IMR-90 (cell line): ENCODE measurements at regions not wholly inside any gene's neighbourhood (a gene's known extent, or its start where the extent isn't known, plus 50 kb on each side); places are given as distances from the start of the nearest gene placed in this dataset.

Experiments
- ATAC-seq: fragments of 200-7000 bp; cut with Tn5 transposase; 2 replicates; pipeline ENCODE4 v1.9.1; 2020; ENCODE audit warnings: low read depth, mild to moderate bottlenecking, moderate library complexity
- BruUV-seq: library from RNA; stranded (reverse); fragments of 400-500 nt; replicated peaks from 2 replicates; lab custom pipeline; 2021; lab: Mats Ljungman, UMichigan
- CTCF ChIA-PET: fragments of 300-600 bp; formaldehyde crosslinking; extraction: SDS; loops from one replicate; lab custom pipeline; 2021; ENCODE audit warnings: antibody characterized with exemption; lab: Yijun Ruan, JAX
- POLR2A ChIA-PET: fragments of 300-600 bp; sonication (Branson Sonifier 250); formaldehyde crosslinking; loops from one replicate; lab custom pipeline; 2022; ENCODE audit warnings: antibody characterized with exemption; ENCODE audit not compliant: unreplicated experiment; lab: Charles Lee
- DNase-seq: peaks from one replicate; pipeline ENCODE4 v3.0.0; 2013
- H2AFZ ChIP-seq: replicated peaks from 2 replicates; pipeline ENCODE3; 2013; ENCODE audit warnings: low read length, mild to moderate bottlenecking; ENCODE audit not compliant: poor library complexity
- H2AK5ac ChIP-seq: 2 replicates; pipeline ENCODE4 v1.6.1; 2013; ENCODE audit warnings: low read depth, low read length, inconsistent platforms
- H2AK9ac ChIP-seq: replicated peaks from 2 replicates; pipeline ENCODE3; 2013; ENCODE audit warnings: mild to moderate bottlenecking, low read depth, low read length, moderate library complexity; ENCODE audit not compliant: poor library complexity
- H2BK120ac ChIP-seq: 2 replicates; pipeline ENCODE4 v1.6.1; 2013; ENCODE audit warnings: low read depth, low read length, inconsistent platforms
- H2BK15ac ChIP-seq: 3 replicates; pipeline ENCODE4 v1.6.1; 2013; ENCODE audit warnings: low read depth, low read length, inconsistent platforms
- H2BK20ac ChIP-seq: 2 replicates; pipeline ENCODE4 v1.6.1; 2013; ENCODE audit warnings: low read depth, mild to moderate bottlenecking, inconsistent platforms, low read length, moderate library complexity
- H2BK5ac ChIP-seq: 2 replicates; pipeline ENCODE4 v1.6.1; 2013; ENCODE audit warnings: mild to moderate bottlenecking, low read depth, low read length, inconsistent platforms; ENCODE audit not compliant: poor library complexity, severe bottlenecking
- H3K14ac ChIP-seq: replicated peaks from 2 replicates; pipeline ENCODE4 v1.6.1; 2013; ENCODE audit warnings: low read depth, low read length, inconsistent platforms
- H3K18ac ChIP-seq: 2 replicates; pipeline ENCODE4 v1.6.1; 2013; ENCODE audit warnings: low read depth, low read length, control low read depth
- H3K23ac ChIP-seq: 2 replicates; pipeline ENCODE4 v1.6.1; 2013; ENCODE audit warnings: low read depth, low read length, inconsistent platforms
- H3K27ac ChIP-seq: 2 replicates; pipeline ENCODE4 v1.5.1; 2013; ENCODE audit warnings: mild to moderate bottlenecking, control low read depth, low read length; ENCODE audit not compliant: insufficient read depth
- H3K27me3 ChIP-seq: 2 replicates; pipeline ENCODE4 v1.6.1; 2013; ENCODE audit warnings: low read length; ENCODE audit not compliant: control insufficient read depth, insufficient read depth
- H3K36me3 ChIP-seq: 2 replicates; pipeline ENCODE4 v1.6.1; 2013; ENCODE audit warnings: low read length, mixed read lengths; ENCODE audit not compliant: control insufficient read depth, insufficient read depth
- H3K4ac ChIP-seq: 2 replicates; pipeline ENCODE4 v1.6.1; 2013; ENCODE audit warnings: low read depth, low read length, inconsistent platforms
- H3K4me1 ChIP-seq: 2 replicates; pipeline ENCODE4 v1.6.1; 2013; ENCODE audit warnings: low read length, mixed read lengths; ENCODE audit not compliant: control insufficient read depth, insufficient read depth
- H3K4me2 ChIP-seq: 2 replicates; pipeline ENCODE4 v1.6.1; 2013; ENCODE audit warnings: low read depth, mild to moderate bottlenecking, control low read depth, low read length, moderate library complexity
- H3K4me3 ChIP-seq: 2 replicates; pipeline ENCODE4 v1.5.1; 2013; ENCODE audit warnings: low read depth, mild to moderate bottlenecking, control low read depth, low read length, moderate library complexity; ENCODE audit not compliant: insufficient read depth
- H3K56ac ChIP-seq: 2 replicates; pipeline ENCODE4 v1.6.1; 2013; ENCODE audit warnings: low read length, inconsistent platforms; ENCODE audit not compliant: insufficient read depth; ENCODE audit errors: extremely low read depth
- H3K79me1 ChIP-seq, 2 experiments: 2 replicates each; pipeline ENCODE4 v1.6.1; 2013; ENCODE audit warnings: low read length in 2 of 2, inconsistent platforms in 1 of 2, low read depth in 1 of 2
- H3K9ac ChIP-seq: 2 replicates; pipeline ENCODE4 v1.6.1; 2013; ENCODE audit warnings: low read depth, low read length, control low read depth
- H3K9me1 ChIP-seq: 2 replicates; pipeline ENCODE4 v1.6.1; 2013; ENCODE audit warnings: low read length, inconsistent platforms; ENCODE audit not compliant: insufficient read depth
- H3K9me3 ChIP-seq: 2 replicates; pipeline ENCODE4 v1.6.1; 2013; ENCODE audit warnings: low read length; ENCODE audit not compliant: control insufficient read depth, insufficient read depth
- H4K20me1 ChIP-seq: 2 replicates; pipeline ENCODE4 v1.6.1; 2013; ENCODE audit warnings: low read length, inconsistent platforms; ENCODE audit not compliant: insufficient read depth
- H4K5ac ChIP-seq: 2 replicates; pipeline ENCODE4 v1.6.1; 2013; ENCODE audit warnings: mild to moderate bottlenecking, low read depth, low read length, control low read depth
- H4K8ac ChIP-seq, 2 experiments: 2 replicates each; pipeline ENCODE4 v1.6.1; 2013; ENCODE audit warnings: low read depth in 2 of 2, low read length in 2 of 2, control low read depth in 1 of 2, inconsistent platforms in 1 of 2
- H4K91ac ChIP-seq: 2 replicates; pipeline ENCODE4 v1.6.1; 2013; ENCODE audit warnings: low read depth, low read length, inconsistent platforms; ENCODE audit not compliant: insufficient read depth
- CEBPB ChIP-seq: IDR thresholded peaks from 2 replicates; pipeline ENCODE4 v1.6.1; 2012; ENCODE audit warnings: low read depth, low read length, improper control_type of control experiment
- CHD1 ChIP-seq: IDR thresholded peaks from 2 replicates; pipeline ENCODE4 v1.6.1; 2012; ENCODE audit warnings: low read depth, low read length, improper control_type of control experiment
- CTCF ChIP-seq: conservative IDR thresholded peaks from 2 replicates; pipeline ENCODE4 v1.5.1; 2012; ENCODE audit warnings: mild to moderate bottlenecking, low read depth, low read length, improper control_type of control experiment
- ELK1 ChIP-seq: fragments of 150-350 bp; IDR thresholded peaks from 2 replicates; pipeline ENCODE4 v1.6.1; 2016; ENCODE audit warnings: low read depth, mild to moderate bottlenecking, low read length, moderate library complexity, borderline replicate concordance
- FOS ChIP-seq: fragments of 150-350 bp; IDR thresholded peaks from 2 replicates; pipeline ENCODE4 v1.6.1; 2016; ENCODE audit warnings: low read depth, low read length
- MAFK ChIP-seq: IDR thresholded peaks from 2 replicates; pipeline ENCODE4 v1.6.1; 2012; ENCODE audit warnings: low read depth, low read length, improper control_type of control experiment
- MAZ ChIP-seq: IDR thresholded peaks from 2 replicates; pipeline ENCODE4 v1.6.1; 2012; ENCODE audit warnings: low read depth, mild to moderate bottlenecking, low read length, improper control_type of control experiment, moderate library complexity, borderline replicate concordance
- MXI1 ChIP-seq: IDR thresholded peaks from 2 replicates; pipeline ENCODE4 v1.6.1; 2012; ENCODE audit warnings: low read depth, mild to moderate bottlenecking, low read length, moderate library complexity, borderline replicate concordance
- NFE2L2 ChIP-seq: fragments of 150-350 bp; IDR thresholded peaks from 2 replicates; pipeline ENCODE4 v1.6.1; 2016; ENCODE audit warnings: low read depth, mild to moderate bottlenecking, low read length
- POLR2A ChIP-seq: IDR thresholded peaks from 2 replicates; pipeline ENCODE4 v1.6.1; 2012; ENCODE audit warnings: mild to moderate bottlenecking, low read depth, low read length
- RAD21 ChIP-seq: IDR thresholded peaks from 2 replicates; pipeline ENCODE4 v1.6.1; 2012; ENCODE audit warnings: low read length, improper control_type of control experiment
- RCOR1 ChIP-seq: IDR thresholded peaks from 2 replicates; pipeline ENCODE4 v1.6.1; 2012; ENCODE audit warnings: mild to moderate bottlenecking, low read length, improper control_type of control experiment; ENCODE audit not compliant: insufficient replicate concordance
- RFX5 ChIP-seq: IDR thresholded peaks from 2 replicates; pipeline ENCODE4 v1.8.0; 2012; ENCODE audit warnings: low read depth, mild to moderate bottlenecking, low read length, moderate library complexity
- SMC3 ChIP-seq: fragments of 150-350 bp; IDR thresholded peaks from 2 replicates; pipeline ENCODE4 v1.6.1; 2016; ENCODE audit warnings: low read depth, mild to moderate bottlenecking, antibody characterized with exemption, low read length, moderate library complexity
- USF2 ChIP-seq: fragments of 150-350 bp; IDR thresholded peaks from 2 replicates; pipeline ENCODE4 v1.6.1; 2017; ENCODE audit warnings: mild to moderate bottlenecking, antibody characterized with exemption, low read length, low read depth
- WGBS, 2 experiments: methylation state at CpG; one replicate each; pipeline versions ENCODE4 v1.1.5 to v1.1.7; 2013; ENCODE audit warnings: missing lambda C conversion rate in 2 of 2; ENCODE audit not compliant: insufficient read length in 1 of 2; ENCODE audit errors: extremely low coverage in 2 of 2; 5-methylcytosine and 5-hydroxymethylcytosine counted together
- dilution Hi-C: fragments of 300-500 bp; cut with HindIII; formaldehyde crosslinking; loops from one replicate; pipeline ENCODE4 v1.14.3; 2018; ENCODE audit warnings: low sequenced_read_pairs; ENCODE audit not compliant: unreplicated experiment
- in situ Hi-C: fragments of 300-500 bp; cut with MboI; formaldehyde crosslinking; loops from 3 replicates; pipeline ENCODE4 v1.14.3; 2019; ENCODE audit warnings: low sequenced_read_pairs, inconsistent platforms, mixed read lengths
- intact Hi-C: fragments of 100-400 bp; cut with micrococcal nuclease; formaldehyde crosslinking; loops from 2 replicates; pipeline ENCODE4 v1.10.0; 2022

- H2AK9ac ChIP-seq = no peak overlapping the region
- no peak overlapping the region for H3K23ac ChIP-seq
- no CpG with 5 or more reads among the region's 2 CpGs for WGBS, 2 experiments
- peaks cover 2% of the 10 kb centered on the region; the same call in 1 of the 2 replicates for H3K27me3 ChIP-seq
- H2BK120ac ChIP-seq = no peak overlapping the region
- H3K18ac ChIP-seq = no peak overlapping the region
- H4K91ac ChIP-seq = no peak overlapping the region
- no peak overlapping the region for H2BK20ac ChIP-seq
- POLR2A ChIA-PET = no interaction called here
- BruUV-seq = no TSS peak
- H4K5ac ChIP-seq = no peak overlapping the region
- CTCF ChIA-PET = no interaction called here
- H3K36me3 ChIP-seq = no peaks in the 10 kb centered on the region
- no peaks in the 10 kb centered on the region for H3K9me3 ChIP-seq
- H3K4me3 ChIP-seq = no peak overlapping the region
- ATAC-seq = no peak
- intact Hi-C loops (no loop called here), dilution Hi-C loops (no loop called here), in situ Hi-C loops (no loop called here)
- H3K4ac ChIP-seq = no peak overlapping the region
- H2AK5ac ChIP-seq = no peak overlapping the region
- no peak overlapping the region for H2AFZ ChIP-seq
- H4K8ac ChIP-seq = no peak overlapping the region
- H3K9ac ChIP-seq = no peak overlapping the region
- H3K14ac ChIP-seq = no peak overlapping the region
- no peaks in the 10 kb centered on the region for H3K4me1 ChIP-seq
- H3K4me2 ChIP-seq = no peak overlapping the region
- no peaks in the 10 kb centered on the region for H3K79me1 ChIP-seq
- no peak overlapping the region for H3K56ac ChIP-seq
- no peak overlapping the region for H3K27ac ChIP-seq
- no peaks in the 10 kb centered on the region for H4K20me1 ChIP-seq
- no peak overlapping the region for H2BK5ac ChIP-seq
- H2BK15ac ChIP-seq = no peak overlapping the region
- H3K9me1 ChIP-seq = no peaks in the 10 kb centered on the region
- no peak for DNase-seq
- TF ChIP-seq MAFK (no peak), NFE2L2 (no peak), CHD1 (no peak), RFX5 (no peak), USF2 (no peak), MXI1 (no peak), SMC3 (no peak), CTCF (no peak), RAD21 (no peak), MAZ (no peak), FOS (no peak), CEBPB (no peak), RCOR1 (no peak), ELK1 (no peak), POLR2A (no peak)
Measured at GRCh38 chr20:56718816-56719215, 89.7 kb downstream of the TFAP2C start.
